HCT116 (cell line): ENCODE measurements at regions not wholly inside any gene's neighbourhood (a gene's known extent, or its start where the extent isn't known, plus 50 kb on each side); places are given as distances from the start of the nearest gene placed in this dataset.

Experiments
- ATAC-seq: fragments of 200-7000 bp; cut with Tn5 transposase; 2 replicates; pipeline ENCODE4 v1.9.1; 2020; ENCODE audit warnings: mild to moderate bottlenecking, moderate library complexity
- BruUV-seq: library from RNA; stranded (reverse); fragments of 400-500 nt; replicated peaks from 2 replicates; lab custom pipeline; 2021; lab: Mats Ljungman, UMichigan
- CTCF ChIA-PET: fragments of 300-600 bp; sonication (Branson Sonifier 250); formaldehyde crosslinking; loops from one replicate; lab custom pipeline; 2021; ENCODE audit warnings: antibody characterized with exemption; lab: Charles Lee
- POLR2A ChIA-PET: fragments of 300-600, 350-600 bp; sonication (Branson Sonifier 250); formaldehyde crosslinking; loops from one replicate; lab custom pipeline; 2021; ENCODE audit warnings: antibody characterized with exemption; lab: Charles Lee
- RAD21 ChIA-PET, 2 experiments: fragments of 300-600 bp; sonication (Branson Sonifier 250); formaldehyde crosslinking; loops; one replicate each; lab custom pipeline; 2023; ENCODE audit warnings: low total read pairs in 2 of 2; ENCODE audit not compliant: uncharacterized antibody in 2 of 2, unreplicated experiment in 2 of 2, low non-redundant PET in 1 of 2; lab: Charles Lee
- DNase-seq: peaks from one replicate; pipeline ENCODE4 v3.0.0-alpha.2; 2010; ENCODE audit warnings: low read depth, low spot score
- H2AFZ ChIP-seq: fragments of 200-600 bp; shearing (Covaris generic), sonication (generic); 2 replicates; pipeline ENCODE4 v1.6.1; 2017; ENCODE audit warnings: low read depth, mixed run types, mixed read lengths, antibody characterized with exemption, low read length; ENCODE audit not compliant: poor library complexity, severe bottlenecking
- H3K27ac ChIP-seq: 2 replicates; pipeline ENCODE4 v1.5.1; 2012; ENCODE audit warnings: low read depth, low read length
- H3K27me3 ChIP-seq: fragments of 200-600 bp; sonication (generic); 2 replicates; pipeline ENCODE4 v1.6.1; 2016; ENCODE audit warnings: mixed run types, low read length, mixed read lengths; ENCODE audit not compliant: insufficient read depth
- H3K36me3 ChIP-seq, 2 experiments: fragments of 200-500 bp in 1 of 2; fragments of 200-600 bp in 1 of 2; sonication (Bioruptor generic) in 1 of 2; sonication (generic) in 1 of 2; 2 replicates each; pipeline versions ENCODE4 v1.5.1 to v1.6.1; 2014 to 2016; ENCODE audit warnings: low read length in 2 of 2, inconsistent platforms in 1 of 2, mixed read lengths in 1 of 2, mixed run types in 1 of 2; ENCODE audit not compliant: insufficient read depth in 2 of 2, control insufficient read depth in 1 of 2
- H3K4me1 ChIP-seq, 2 experiments: fragments of 200-600 bp in 1 of 2; sonication (generic) in 1 of 2; 2 replicates each; pipeline versions ENCODE4 v1.5.1 to v1.6.1; 2012 to 2017; ENCODE audit warnings: low read length in 2 of 2, inconsistent platforms in 1 of 2, mild to moderate bottlenecking in 1 of 2, mixed read lengths in 1 of 2, mixed run types in 1 of 2, moderate library complexity in 1 of 2; ENCODE audit not compliant: insufficient read depth in 2 of 2, control insufficient read depth in 1 of 2
- H3K4me2 ChIP-seq: fragments of 200-600 bp; sonication (generic); 2 replicates; pipeline ENCODE4 v1.6.1; 2017; ENCODE audit warnings: mixed run types, low read length, mixed read lengths
- H3K4me3 ChIP-seq, 2 experiments: fragments of 200-600 bp in 1 of 2; sonication (generic) in 1 of 2; replicated peaks in 1 of 2; 2 replicates each; pipeline ENCODE4 v1.5.1; 2011 to 2016; ENCODE audit warnings: low read length in 2 of 2, control low read depth in 1 of 2, low read depth in 1 of 2, mild to moderate bottlenecking in 1 of 2, mixed read lengths in 1 of 2, mixed run types in 1 of 2
- H3K79me2 ChIP-seq: fragments of 200-600 bp; sonication (generic); 2 replicates; pipeline ENCODE4 v1.6.1; 2017; ENCODE audit warnings: mild to moderate bottlenecking, mixed run types, low read length, moderate library complexity, mixed read lengths; ENCODE audit not compliant: insufficient read depth
- H3K9ac ChIP-seq: fragments of 200-600 bp; sonication (generic); 2 replicates; pipeline ENCODE4 v1.6.1; 2016; ENCODE audit warnings: low read length, mixed read lengths
- H3K9me2 ChIP-seq: fragments of 200-600 bp; sonication (generic), shearing (Covaris generic); 2 replicates; pipeline ENCODE4 v1.6.1; 2017; ENCODE audit warnings: mixed run types, mild to moderate bottlenecking, moderate library complexity; ENCODE audit not compliant: insufficient read depth
- H3K9me3 ChIP-seq, 2 experiments: fragments of 200-500 bp in 1 of 2; fragments of 200-600 bp in 1 of 2; sonication (Bioruptor generic) in 1 of 2; sonication (generic) in 1 of 2; 2 replicates each; pipeline ENCODE4 v1.6.1; 2014 to 2017; ENCODE audit warnings: low read length in 2 of 2, mixed read lengths in 2 of 2, inconsistent platforms in 1 of 2, low read depth in 1 of 2, mild to moderate bottlenecking in 1 of 2, mixed run types in 1 of 2, moderate library complexity in 1 of 2; ENCODE audit not compliant: control insufficient read depth in 1 of 2, insufficient read depth in 1 of 2
- H4K20me1 ChIP-seq: fragments of 200-600 bp; sonication (generic), shearing (Covaris generic); 2 replicates; pipeline ENCODE4 v1.6.1; 2017; ENCODE audit warnings: mixed run types, mild to moderate bottlenecking, moderate library complexity; ENCODE audit not compliant: insufficient read depth
- ELF1 ChIP-seq: IDR thresholded peaks from 2 replicates; pipeline ENCODE4 v1.6.1; 2012; ENCODE audit warnings: low read depth, borderline replicate concordance
- EZH2phosphoT487 ChIP-seq: fragments of 200-600 bp; IDR thresholded peaks from 2 replicates; pipeline ENCODE4 v1.6.1; 2018; ENCODE audit warnings: antibody characterized with exemption, borderline replicate concordance
- FOSL1 ChIP-seq: IDR thresholded peaks from 2 replicates; pipeline ENCODE4 v1.6.1; 2012; ENCODE audit warnings: low read depth
- POLR2AphosphoS5 ChIP-seq: IDR thresholded peaks from 2 replicates; pipeline ENCODE4 v1.6.1; 2011; ENCODE audit warnings: mild to moderate bottlenecking, low read depth, low read length, moderate library complexity
- REST ChIP-seq: IDR thresholded peaks from 2 replicates; pipeline ENCODE4 v1.6.1; 2012; ENCODE audit warnings: low read depth
- SRF ChIP-seq: IDR thresholded peaks from 2 replicates; pipeline ENCODE4 v1.6.1; 2012; ENCODE audit warnings: low read depth
- intact Hi-C: fragments of 100-400 bp; cut with micrococcal nuclease; formaldehyde crosslinking; loops from 2 replicates; pipeline ENCODE4 v1.10.0; 2022
- TF ChIP-seq, protein P1 (sequence below): IDR thresholded peaks from 2 replicates; pipeline ENCODE4 v1.6.1; 2011; ENCODE audit warnings: mild to moderate bottlenecking, low read length, moderate library complexity; ENCODE audit not compliant: insufficient replicate concordance; ENCODE audit errors: extremely low read depth
- TF ChIP-seq, protein P2 (sequence below), 3 experiments: fragments of 200-600 bp in 1 of 3; sonication (generic) in 1 of 3; IDR thresholded peaks in 2 of 3; conservative IDR thresholded peaks in 1 of 3; 2 replicates each; pipeline ENCODE4 v1.5.1; 2012 to 2017; ENCODE audit warnings: low read depth in 2 of 3, low read length in 2 of 3, antibody characterized with exemption in 1 of 3, borderline replicate concordance in 1 of 3, control low read depth in 1 of 3, mild to moderate bottlenecking in 1 of 3, mixed read lengths in 1 of 3, mixed run types in 1 of 3, moderate library complexity in 1 of 3; ENCODE audit not compliant: insufficient read depth in 1 of 3

- RAD21 ChIA-PET = no interaction called here
- ATAC-seq = no peak
- no TSS peak for BruUV-seq
Observed at GRCh38 chrY:8551323-8551722, 785.9 kb upstream of the TSPY4 start.

More at GRCh38 chrY:8551323-8551722, 785.9 kb upstream of the TSPY4 start:
- H3K9ac ChIP-seq = no peak overlapping the region
- no peaks in the 10 kb centered on the region for H3K9me2 ChIP-seq
- no peak overlapping the region for H3K27ac ChIP-seq
- no peak overlapping the region for H3K4me3 ChIP-seq
- no peaks in the 10 kb centered on the region for H3K79me2 ChIP-seq
- no peaks in the 10 kb centered on the region for H3K4me1 ChIP-seq
- H3K36me3 ChIP-seq = no peaks in the 10 kb centered on the region
- TF ChIP-seq, protein P1, sequence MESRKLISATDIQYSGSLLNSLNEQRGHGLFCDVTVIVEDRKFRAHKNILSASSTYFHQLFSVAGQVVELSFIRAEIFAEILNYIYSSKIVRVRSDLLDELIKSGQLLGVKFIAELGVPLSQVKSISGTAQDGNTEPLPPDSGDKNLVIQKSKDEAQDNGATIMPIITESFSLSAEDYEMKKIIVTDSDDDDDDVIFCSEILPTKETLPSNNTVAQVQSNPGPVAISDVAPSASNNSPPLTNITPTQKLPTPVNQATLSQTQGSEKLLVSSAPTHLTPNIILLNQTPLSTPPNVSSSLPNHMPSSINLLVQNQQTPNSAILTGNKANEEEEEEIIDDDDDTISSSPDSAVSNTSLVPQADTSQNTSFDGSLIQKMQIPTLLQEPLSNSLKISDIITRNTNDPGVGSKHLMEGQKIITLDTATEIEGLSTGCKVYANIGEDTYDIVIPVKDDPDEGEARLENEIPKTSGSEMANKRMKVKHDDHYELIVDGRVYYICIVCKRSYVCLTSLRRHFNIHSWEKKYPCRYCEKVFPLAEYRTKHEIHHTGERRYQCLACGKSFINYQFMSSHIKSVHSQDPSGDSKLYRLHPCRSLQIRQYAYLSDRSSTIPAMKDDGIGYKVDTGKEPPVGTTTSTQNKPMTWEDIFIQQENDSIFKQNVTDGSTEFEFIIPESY = no peak
- TF ChIP-seq, protein P2, sequence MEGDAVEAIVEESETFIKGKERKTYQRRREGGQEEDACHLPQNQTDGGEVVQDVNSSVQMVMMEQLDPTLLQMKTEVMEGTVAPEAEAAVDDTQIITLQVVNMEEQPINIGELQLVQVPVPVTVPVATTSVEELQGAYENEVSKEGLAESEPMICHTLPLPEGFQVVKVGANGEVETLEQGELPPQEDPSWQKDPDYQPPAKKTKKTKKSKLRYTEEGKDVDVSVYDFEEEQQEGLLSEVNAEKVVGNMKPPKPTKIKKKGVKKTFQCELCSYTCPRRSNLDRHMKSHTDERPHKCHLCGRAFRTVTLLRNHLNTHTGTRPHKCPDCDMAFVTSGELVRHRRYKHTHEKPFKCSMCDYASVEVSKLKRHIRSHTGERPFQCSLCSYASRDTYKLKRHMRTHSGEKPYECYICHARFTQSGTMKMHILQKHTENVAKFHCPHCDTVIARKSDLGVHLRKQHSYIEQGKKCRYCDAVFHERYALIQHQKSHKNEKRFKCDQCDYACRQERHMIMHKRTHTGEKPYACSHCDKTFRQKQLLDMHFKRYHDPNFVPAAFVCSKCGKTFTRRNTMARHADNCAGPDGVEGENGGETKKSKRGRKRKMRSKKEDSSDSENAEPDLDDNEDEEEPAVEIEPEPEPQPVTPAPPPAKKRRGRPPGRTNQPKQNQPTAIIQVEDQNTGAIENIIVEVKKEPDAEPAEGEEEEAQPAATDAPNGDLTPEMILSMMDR (IDR thresholded peaks at IDR 0.05 in 2 of 3, conservative IDR thresholded peaks at IDR 0.05 in 1 of 3; ENCODE audit: borderline replicate concordance in 1 of 3, insufficient read depth in 1 of 3, low read depth in 2 of 3, low read length in 2 of 3) = no peak
- TF ChIP-seq POLR2AphosphoS5 (no peak), FOSL1 (no peak), SRF (no peak), REST (no peak), EZH2phosphoT487 (no peak), ELF1 (no peak)
- TF ChIP-seq, all 23 proteins: peak for 0
- Histone ChIP-seq H3K9me3 (no peaks in the 10 kb centered on the region), H3K4me2 (no peak overlapping the region), H4K20me1 (no peaks in the 10 kb centered on the region), H3K27me3 (no peaks in the 10 kb centered on the region), H2AFZ (no peak overlapping the region)
- intact Hi-C loops = no loop called here
- ChIA-PET CTCF (no interaction called here), POLR2A (no interaction called here)
- no peak for DNase-seq
